ENCODE measurements at regions not wholly inside any gene's neighbourhood (a gene's known extent, or its start where the extent isn't known, plus 50 kb on each side); places are given as distances from the start of the nearest gene placed in this dataset.

DNA sequence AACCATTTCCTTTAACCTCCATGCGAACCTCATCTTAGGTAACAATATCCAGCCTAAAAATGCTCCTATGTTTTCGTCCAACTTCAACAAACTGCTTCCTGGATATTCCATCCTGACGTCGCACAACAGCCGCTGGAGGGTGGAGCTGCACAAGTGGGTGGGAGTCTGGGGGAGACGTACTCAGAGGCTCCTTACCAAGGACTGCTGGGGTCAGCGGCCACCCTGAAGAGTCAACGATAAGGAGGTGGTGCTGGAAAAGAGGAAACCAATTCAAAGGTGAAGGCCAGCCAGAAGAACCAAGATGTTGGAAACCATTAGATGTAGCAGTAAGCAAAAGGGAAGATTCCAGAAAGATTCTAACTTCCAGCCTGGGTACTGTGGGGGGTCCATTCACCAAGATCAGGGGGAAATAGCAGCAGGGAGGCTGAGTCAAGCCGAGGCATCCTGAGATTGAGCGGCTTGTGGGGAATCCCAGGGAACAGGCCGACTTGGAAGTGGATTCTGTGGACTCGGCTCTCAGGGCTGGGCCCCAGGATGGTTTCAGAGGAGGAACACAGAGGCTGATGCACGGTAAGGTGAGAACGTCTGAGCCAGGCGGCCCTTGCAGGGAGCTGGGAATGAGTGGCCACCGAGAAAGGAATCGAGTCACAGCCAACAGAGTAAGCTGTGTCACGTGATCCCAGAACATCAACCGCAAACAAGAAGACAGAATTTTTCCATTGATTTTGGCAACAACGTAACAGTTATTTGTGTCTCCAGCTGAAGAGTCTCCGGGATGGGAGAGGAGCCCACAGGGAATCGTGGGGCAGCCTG lies 375.7 kb downstream of the NPHP4 start:
- 78 to 81% (median 81%) methylated on average over 22 of the region's 22 CpGs for WGBS, 5 donors
- no peak for DNase-seq
- intact Hi-C loops (cut with DNase I; ENCODE audit: low total_unique reads) = no loop called here
- Histone ChIP-seq H3K27me3 (peaks cover 0 to 55% (median 4%) of the 10 kb centered on the region in 3 donors), H3K4me1 (no peaks in the 10 kb centered on the region), H3K4me3 (no peak overlapping the region), H3K9me3 (peaks cover 0 to 7% (median 2%) of the 10 kb centered on the region in 4 donors), H3K36me3 (no peaks in the 10 kb centered on the region), H3K27ac (no peak overlapping the region)
- TF ChIP-seq, protein P1, sequence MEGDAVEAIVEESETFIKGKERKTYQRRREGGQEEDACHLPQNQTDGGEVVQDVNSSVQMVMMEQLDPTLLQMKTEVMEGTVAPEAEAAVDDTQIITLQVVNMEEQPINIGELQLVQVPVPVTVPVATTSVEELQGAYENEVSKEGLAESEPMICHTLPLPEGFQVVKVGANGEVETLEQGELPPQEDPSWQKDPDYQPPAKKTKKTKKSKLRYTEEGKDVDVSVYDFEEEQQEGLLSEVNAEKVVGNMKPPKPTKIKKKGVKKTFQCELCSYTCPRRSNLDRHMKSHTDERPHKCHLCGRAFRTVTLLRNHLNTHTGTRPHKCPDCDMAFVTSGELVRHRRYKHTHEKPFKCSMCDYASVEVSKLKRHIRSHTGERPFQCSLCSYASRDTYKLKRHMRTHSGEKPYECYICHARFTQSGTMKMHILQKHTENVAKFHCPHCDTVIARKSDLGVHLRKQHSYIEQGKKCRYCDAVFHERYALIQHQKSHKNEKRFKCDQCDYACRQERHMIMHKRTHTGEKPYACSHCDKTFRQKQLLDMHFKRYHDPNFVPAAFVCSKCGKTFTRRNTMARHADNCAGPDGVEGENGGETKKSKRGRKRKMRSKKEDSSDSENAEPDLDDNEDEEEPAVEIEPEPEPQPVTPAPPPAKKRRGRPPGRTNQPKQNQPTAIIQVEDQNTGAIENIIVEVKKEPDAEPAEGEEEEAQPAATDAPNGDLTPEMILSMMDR (IDR thresholded peaks at IDR 0.05) = no peak
- no peak for TF ChIP-seq EP300 (IDR thresholded peaks at IDR 0.05)
- TF ChIP-seq POLR2A (IDR thresholded peaks at IDR 0.05) = no peak
- no peak for TF ChIP-seq POLR2AphosphoS5 (IDR thresholded peaks at IDR 0.05)

DNA sequence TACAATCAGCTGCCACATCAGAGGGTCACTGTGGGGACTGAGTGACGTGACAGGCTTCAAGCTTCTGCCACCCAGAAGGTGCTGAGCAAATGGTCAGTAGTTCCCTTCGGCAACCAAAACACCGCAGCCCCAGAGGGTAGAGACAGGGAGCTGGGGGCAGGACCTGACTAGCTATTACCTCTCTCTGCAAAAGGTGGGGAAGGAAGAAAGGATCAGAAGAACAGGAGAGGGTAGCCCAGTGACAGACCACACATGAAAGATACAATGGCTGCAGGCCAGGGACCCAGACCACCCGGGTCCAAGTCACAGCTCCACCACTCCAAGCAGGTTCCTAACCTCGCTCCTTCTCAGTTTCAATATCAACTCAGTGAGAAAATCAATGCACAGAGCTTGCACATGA lies 377.1 kb downstream of the NPHP4 start:
- Histone ChIP-seq H3K4me3 (no peak overlapping the region), H3K4me1 (no peaks in the 10 kb centered on the region), H3K9me3 (peaks cover 0 to 9% (median 3%) of the 10 kb centered on the region in 4 donors), H3K36me3 (no peaks in the 10 kb centered on the region), H3K27ac (no peak overlapping the region), H3K27me3 (peaks cover 0 to 47% (median 1%) of the 10 kb centered on the region in 3 donors)
- DNase-seq = no peak
- 52 to 78% (median 68%) methylated on average over 5 of the region's 5 CpGs for WGBS, 5 donors
- TF ChIP-seq EP300 (IDR thresholded peaks at IDR 0.05) = no peak
- no peak for TF ChIP-seq POLR2AphosphoS5 (IDR thresholded peaks at IDR 0.05)
- no peak for TF ChIP-seq POLR2A (IDR thresholded peaks at IDR 0.05)
- TF ChIP-seq, protein P1 (IDR thresholded peaks at IDR 0.05) = no peak
- intact Hi-C loops (cut with DNase I; ENCODE audit: low total_unique reads) = no loop called here

DNA sequence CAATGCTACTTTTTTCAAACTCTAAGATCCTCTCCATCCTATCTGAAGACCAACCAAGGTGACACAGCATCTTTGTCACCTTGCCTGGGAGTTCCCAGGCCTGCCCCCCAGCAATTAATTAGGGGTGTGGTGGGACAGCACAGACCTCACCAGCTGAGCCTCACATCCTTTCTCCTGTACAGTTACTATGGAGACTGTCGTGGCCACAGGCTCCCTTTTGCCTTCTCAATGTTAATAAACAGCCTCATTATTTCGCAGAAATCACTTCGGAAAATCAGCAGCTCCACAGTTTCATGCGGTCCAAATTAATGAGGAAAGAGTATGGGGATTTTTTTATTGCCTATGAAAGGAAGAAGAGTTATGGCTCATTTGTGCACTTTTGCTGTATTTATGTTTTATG lies 378.3 kb downstream of the NPHP4 start:
- Histone ChIP-seq H3K9me3 (peaks cover 0 to 19% (median 6%) of the 10 kb centered on the region in 4 donors), H3K4me1 (no peaks in the 10 kb centered on the region), H3K27me3 (peaks cover 0 to 46% (median 0%) of the 10 kb centered on the region in 3 donors), H3K4me3 (no peak overlapping the region), H3K27ac (no peak overlapping the region), H3K36me3 (no peaks in the 10 kb centered on the region)
- 79 to 89% (median 84%) methylated on average over 4 of the region's 4 CpGs for WGBS, 5 donors
- TF ChIP-seq, protein P1 (IDR thresholded peaks at IDR 0.05) = no peak
- no peak for TF ChIP-seq POLR2AphosphoS5 (IDR thresholded peaks at IDR 0.05)
- no peak for DNase-seq
- intact Hi-C loops (cut with DNase I; ENCODE audit: low total_unique reads) = no loop called here

DNA sequence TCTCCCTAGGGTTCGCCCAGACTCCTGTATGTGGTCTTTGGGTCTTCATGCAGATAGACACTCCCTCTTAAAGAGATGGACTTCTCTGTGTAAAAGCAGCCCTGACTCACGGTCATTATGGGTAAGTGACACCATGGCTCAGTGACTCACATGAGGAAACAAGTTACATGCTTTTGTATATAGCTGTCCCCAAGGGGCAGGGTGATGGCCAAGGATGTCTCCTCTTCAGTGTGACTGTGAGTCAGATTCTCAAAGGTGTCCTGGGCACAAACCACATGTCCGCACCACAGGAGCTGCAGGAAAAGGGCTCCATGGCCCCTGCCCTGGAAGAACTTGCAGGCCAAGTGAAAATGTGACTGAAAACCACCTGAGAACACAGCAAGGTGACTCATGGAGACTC lies 380.4 kb downstream of the NPHP4 start:
- DNase-seq = no peak
- H3K4me1 ChIP-seq = no peaks in the 10 kb centered on the region
- H3K27ac ChIP-seq = no peak overlapping the region
- intact Hi-C loops (cut with DNase I; ENCODE audit: low total_unique reads) = no loop called here
- TF ChIP-seq POLR2A (IDR thresholded peaks at IDR 0.05) (no peak), POLR2AphosphoS5 (IDR thresholded peaks at IDR 0.05) (no peak), EP300 (IDR thresholded peaks at IDR 0.05) (no peak)
- TF ChIP-seq, protein P1 (IDR thresholded peaks at IDR 0.05) = no peak
- no peak overlapping the region for H3K4me3 ChIP-seq
- 74 to 89% (median 87%) methylated on average over 3 of the region's 3 CpGs for WGBS, 5 donors
- no peaks in the 10 kb centered on the region for H3K36me3 ChIP-seq
- peaks cover 0 to 30% (median 0%) of the 10 kb centered on the region in 3 donors for H3K27me3 ChIP-seq
- H3K9me3 ChIP-seq = peaks cover 0 to 19% (median 6%) of the 10 kb centered on the region in 4 donors
